ENCODE measurements at regions not wholly inside any gene's neighbourhood (a gene's known extent, or its start where the extent isn't known, plus 50 kb on each side); places are given as distances from the start of the nearest gene placed in this dataset.

DNA sequence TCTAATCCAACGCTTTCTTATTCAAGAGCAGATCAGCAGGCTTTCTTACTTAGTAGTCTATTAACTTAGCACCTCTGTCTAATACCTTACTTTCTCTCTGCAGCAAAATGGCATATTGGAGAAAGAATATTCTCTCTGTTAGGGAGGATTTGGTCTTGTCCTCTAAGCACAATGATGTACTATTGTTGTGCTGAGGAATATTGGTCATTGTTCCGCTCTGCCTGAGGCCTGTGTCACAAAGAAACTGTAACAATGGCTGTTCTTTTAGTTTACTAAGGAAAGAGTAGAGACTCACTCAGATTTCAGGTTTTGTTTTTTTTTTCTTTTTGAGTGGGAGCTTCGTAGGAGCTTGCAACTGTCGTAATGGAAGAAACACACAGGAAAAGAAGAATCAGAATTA is 1358.8 kb downstream of the LRFN5 start:
- no peaks in the 10 kb centered on the region for H3K27me3 ChIP-seq (ENCODE audit: insufficient read depth, low read depth)
- no peaks in the 10 kb centered on the region for H3K36me3 ChIP-seq (ENCODE audit: insufficient read depth)
- no peak overlapping the region for H3K9ac ChIP-seq
- TF ChIP-seq, protein P1, sequence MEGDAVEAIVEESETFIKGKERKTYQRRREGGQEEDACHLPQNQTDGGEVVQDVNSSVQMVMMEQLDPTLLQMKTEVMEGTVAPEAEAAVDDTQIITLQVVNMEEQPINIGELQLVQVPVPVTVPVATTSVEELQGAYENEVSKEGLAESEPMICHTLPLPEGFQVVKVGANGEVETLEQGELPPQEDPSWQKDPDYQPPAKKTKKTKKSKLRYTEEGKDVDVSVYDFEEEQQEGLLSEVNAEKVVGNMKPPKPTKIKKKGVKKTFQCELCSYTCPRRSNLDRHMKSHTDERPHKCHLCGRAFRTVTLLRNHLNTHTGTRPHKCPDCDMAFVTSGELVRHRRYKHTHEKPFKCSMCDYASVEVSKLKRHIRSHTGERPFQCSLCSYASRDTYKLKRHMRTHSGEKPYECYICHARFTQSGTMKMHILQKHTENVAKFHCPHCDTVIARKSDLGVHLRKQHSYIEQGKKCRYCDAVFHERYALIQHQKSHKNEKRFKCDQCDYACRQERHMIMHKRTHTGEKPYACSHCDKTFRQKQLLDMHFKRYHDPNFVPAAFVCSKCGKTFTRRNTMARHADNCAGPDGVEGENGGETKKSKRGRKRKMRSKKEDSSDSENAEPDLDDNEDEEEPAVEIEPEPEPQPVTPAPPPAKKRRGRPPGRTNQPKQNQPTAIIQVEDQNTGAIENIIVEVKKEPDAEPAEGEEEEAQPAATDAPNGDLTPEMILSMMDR (conservative IDR thresholded peaks at IDR 0.05; ENCODE audit: low read depth, low read length) = no peak
- H3K4me2 ChIP-seq = no peak overlapping the region
- H4K20me1 ChIP-seq (ENCODE audit: insufficient read depth) = no peaks in the 10 kb centered on the region
- H3K27ac ChIP-seq = no peak overlapping the region
- no peak overlapping the region for H3K4me3 ChIP-seq (IDR thresholded peaks at IDR 0.05; ENCODE audit: insufficient read depth, low read depth, low read length)
- H3K79me2 ChIP-seq (ENCODE audit: insufficient read depth, low read depth) = no peaks in the 10 kb centered on the region
- no peaks in the 10 kb centered on the region for H3K4me1 ChIP-seq (ENCODE audit: low read depth, poor library complexity, severe bottlenecking)
- no peak overlapping the region for H2AFZ ChIP-seq (ENCODE audit: low read depth)

- H3K27me3 ChIP-seq (ENCODE audit: insufficient read depth, low read depth) = no peaks in the 10 kb centered on the region
- no peak overlapping the region for H2AFZ ChIP-seq (ENCODE audit: low read depth)
- no peak overlapping the region for H3K4me3 ChIP-seq (IDR thresholded peaks at IDR 0.05; ENCODE audit: insufficient read depth, low read depth, low read length)
- no peak overlapping the region for H3K9ac ChIP-seq
- H3K36me3 ChIP-seq (ENCODE audit: insufficient read depth) = no peaks in the 10 kb centered on the region
- H3K4me1 ChIP-seq (ENCODE audit: low read depth, poor library complexity, severe bottlenecking) = no peaks in the 10 kb centered on the region
- H3K4me2 ChIP-seq = no peak overlapping the region
- TF ChIP-seq, protein P1 (conservative IDR thresholded peaks at IDR 0.05; ENCODE audit: low read depth, low read length) = no peak
- H3K79me2 ChIP-seq (ENCODE audit: insufficient read depth, low read depth) = no peaks in the 10 kb centered on the region
- no peaks in the 10 kb centered on the region for H4K20me1 ChIP-seq (ENCODE audit: insufficient read depth)
- no peak overlapping the region for H3K27ac ChIP-seq
Observed at GRCh38 chr14:42961509-42961908, 1354.8 kb downstream of the LRFN5 start.

DNA sequence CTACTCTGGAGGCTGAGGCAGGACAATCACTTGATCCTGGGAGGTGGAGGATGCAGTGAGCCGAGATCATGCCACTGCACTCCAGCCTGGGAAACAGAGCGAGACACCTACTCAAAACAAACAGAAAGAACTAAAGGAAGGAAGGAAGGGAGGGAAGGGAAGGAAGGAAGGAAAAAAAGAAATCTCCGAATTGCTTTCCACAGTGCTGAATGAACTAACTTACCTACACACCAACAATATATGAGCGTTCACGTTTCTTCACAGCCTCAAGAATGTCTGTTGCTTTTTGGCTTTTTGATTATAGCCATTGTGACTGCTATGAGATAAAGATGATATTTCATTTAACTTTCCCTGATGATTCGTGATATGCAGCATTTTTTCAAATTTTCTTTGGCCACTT is 1343.7 kb downstream of the LRFN5 start:
- Histone ChIP-seq H3K4me1 (ENCODE audit: low read depth, poor library complexity, severe bottlenecking) (no peaks in the 10 kb centered on the region), H3K4me2 (no peak overlapping the region), H4K20me1 (ENCODE audit: insufficient read depth) (no peaks in the 10 kb centered on the region), H3K4me3 (IDR thresholded peaks at IDR 0.05; ENCODE audit: insufficient read depth, low read depth, low read length) (no peak overlapping the region), H3K79me2 (ENCODE audit: insufficient read depth, low read depth) (no peaks in the 10 kb centered on the region), H3K36me3 (ENCODE audit: insufficient read depth) (no peaks in the 10 kb centered on the region), H3K27ac (no peak overlapping the region), H2AFZ (ENCODE audit: low read depth) (no peak overlapping the region), H3K27me3 (ENCODE audit: insufficient read depth, low read depth) (no peaks in the 10 kb centered on the region), H3K9ac (no peak overlapping the region)
- TF ChIP-seq, protein P1 (conservative IDR thresholded peaks at IDR 0.05; ENCODE audit: low read depth, low read length) = no peak

GRCh38 chr14:42947991-42948390 is 1341.3 kb downstream of the LRFN5 start:
- TF ChIP-seq, protein P1 (conservative IDR thresholded peaks at IDR 0.05; ENCODE audit: low read depth, low read length) = no peak

More at GRCh38 chr14:42947991-42948390, 1341.3 kb downstream of the LRFN5 start:
- no peak overlapping the region for H3K4me2 ChIP-seq
- H3K9ac ChIP-seq = no peak overlapping the region
- no peaks in the 10 kb centered on the region for H4K20me1 ChIP-seq (ENCODE audit: insufficient read depth)
- no peaks in the 10 kb centered on the region for H3K79me2 ChIP-seq (ENCODE audit: insufficient read depth, low read depth)
- H3K4me3 ChIP-seq (IDR thresholded peaks at IDR 0.05; ENCODE audit: insufficient read depth, low read depth, low read length) = no peak overlapping the region
- no peaks in the 10 kb centered on the region for H3K4me1 ChIP-seq (ENCODE audit: low read depth, poor library complexity, severe bottlenecking)
- no peaks in the 10 kb centered on the region for H3K27me3 ChIP-seq (ENCODE audit: insufficient read depth, low read depth)
- H2AFZ ChIP-seq (ENCODE audit: low read depth) = no peak overlapping the region
- no peaks in the 10 kb centered on the region for H3K36me3 ChIP-seq (ENCODE audit: insufficient read depth)
- H3K27ac ChIP-seq = no peak overlapping the region

All from KMS-11 (cell line).